ENCODE measurements at regions not wholly inside any gene's neighbourhood (a gene's known extent, or its start where the extent isn't known, plus 50 kb on each side); places are given as distances from the start of the nearest gene placed in this dataset.

- DNase-seq, result no peak
These were observed 91.9 kb upstream of the HSF2 start for GRCh38 chr6:122307577-122307976.

- DNase-seq, result no peak
These were observed 91.4 kb upstream of the HSF2 start for GRCh38 chr6:122308074-122308473.

GRCh38 chr6:122315842-122316241 is 83.6 kb upstream of the HSF2 start:
- no peak for DNase-seq

- no peak for DNase-seq
These were observed 76.6 kb upstream of the HSF2 start for GRCh38 chr6:122322824-122323223.

GRCh38 chr6:122323361-122323760 is 76.1 kb upstream of the HSF2 start:
- no peak for DNase-seq

- DNase-seq, result no peak
These were observed 69.1 kb upstream of the HSF2 start for GRCh38 chr6:122330315-122330714.

GRCh38 chr6:122337645-122338044 is 61.8 kb upstream of the HSF2 start:
- DNase-seq, result no peak

- DNase-seq, result no peak
These were observed 59.8 kb upstream of the HSF2 start for GRCh38 chr6:122339661-122340060.

GRCh38 chr6:122347280-122347679 is 52.2 kb upstream of the HSF2 start:
- no peak for DNase-seq

- no peak for DNase-seq
These were observed 51.7 kb upstream of the HSF2 start for GRCh38 chr6:122347751-122348150.
